D721Med (cell line): ENCODE measurements at regions not wholly inside any gene's neighbourhood (a gene's known extent, or its start where the extent isn't known, plus 50 kb on each side); places are given as distances from the start of the nearest gene placed in this dataset.

Experiments
- DNase-seq: peaks from one replicate; pipeline ENCODE4 v3.0.0; 2011; ENCODE audit warnings: low spot score; ENCODE audit not compliant: insufficient read length
- FAIRE-seq: peaks from 2 replicates; lab custom pipeline; 2011; peaks lifted over from hg19 to GRCh38; lab: Jason Lieb, UNC
- CTCF ChIP-seq: IDR thresholded peaks from 2 replicates; pipeline ENCODE4 v1.5.1; 2012; ENCODE audit warnings: mild to moderate bottlenecking, control low read depth; ENCODE audit not compliant: insufficient read depth; ENCODE audit errors: missing control alignments

GRCh38 chr5:109917154-109917546 is 227.4 kb downstream of the MAN2A1 start:
- DNase-seq, result no peak

GRCh38 chr5:109917966-109918365 is 228.2 kb downstream of the MAN2A1 start:
- no peak for TF ChIP-seq CTCF
- DNase-seq (no peak), FAIRE-seq (no peak)

More at GRCh38 chr5:109917154-109917546, 227.4 kb downstream of the MAN2A1 start:
- TF ChIP-seq CTCF, result no peak
- FAIRE-seq, result peak; percentile 81

- DNase-seq (no peak), FAIRE-seq (no peak)
- TF ChIP-seq CTCF, result no peak
These were observed 231.0 kb downstream of the MAN2A1 start for GRCh38 chr5:109920736-109921135.

GRCh38 chr5:109921735-109922380 is 232.1 kb downstream of the MAN2A1 start:
- peak; percentile 16 for TF ChIP-seq CTCF
- FAIRE-seq (no peak), DNase-seq (no peak)

GRCh38 chr5:109922381-109922995 is 232.8 kb downstream of the MAN2A1 start:
- DNase-seq, result no peak
- FAIRE-seq, result no peak

GRCh38 chr5:109923205-109923604 is 233.5 kb downstream of the MAN2A1 start:
- DNase-seq (no peak), FAIRE-seq (no peak)
- no peak for TF ChIP-seq CTCF

More at GRCh38 chr5:109922381-109922995, 232.8 kb downstream of the MAN2A1 start:
- no peak for TF ChIP-seq CTCF

- FAIRE-seq, result no peak
- TF ChIP-seq CTCF, result no peak
- no peak for DNase-seq
These were observed 234.7 kb downstream of the MAN2A1 start for GRCh38 chr5:109924237-109925107.
